NCI-H2227 (cell line): ENCODE measurements at regions not wholly inside any gene's neighbourhood (a gene's known extent, or its start where the extent isn't known, plus 50 kb on each side); places are given as distances from the start of the nearest gene placed in this dataset.

Experiments used
- DNase-seq: peaks from one replicate; lab custom pipeline; 2025; ENCODE audit not compliant: unreplicated experiment; lab: John Stamatoyannopoulos, UW

DNA sequence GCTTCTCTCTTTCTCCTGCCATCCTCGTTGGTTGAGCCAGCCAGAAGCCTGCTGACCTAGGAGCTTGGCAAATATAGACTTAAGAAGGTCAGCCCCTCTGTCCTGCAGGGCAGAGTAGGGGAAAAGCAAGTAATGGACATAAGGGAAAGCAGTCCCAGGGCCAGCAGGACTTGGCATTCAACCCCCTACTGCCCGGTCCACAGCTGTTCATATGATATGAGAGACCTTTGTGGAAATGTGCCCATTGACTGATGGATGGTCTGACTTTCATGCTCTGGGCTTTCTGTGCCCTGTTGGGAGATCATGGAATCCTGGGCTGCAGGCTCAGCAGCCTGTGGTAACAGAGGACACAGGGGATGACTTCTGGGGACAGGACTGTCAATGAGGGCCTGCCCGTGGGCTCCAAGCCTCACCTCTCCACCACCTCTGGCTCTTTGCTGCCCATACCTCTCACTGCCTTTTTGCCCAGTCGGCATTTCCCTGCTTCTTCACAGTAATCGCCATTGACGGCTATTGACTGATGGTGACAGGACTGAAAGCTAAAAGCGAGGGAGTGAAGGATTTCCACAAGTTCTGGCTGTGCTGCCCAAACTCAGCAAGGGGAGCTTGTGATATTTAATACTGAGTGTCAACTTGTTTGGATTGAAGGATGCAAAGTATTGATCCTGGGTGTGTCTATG is 60.0 kb upstream of the NMNAT3 start:
- no peak for DNase-seq

DNA sequence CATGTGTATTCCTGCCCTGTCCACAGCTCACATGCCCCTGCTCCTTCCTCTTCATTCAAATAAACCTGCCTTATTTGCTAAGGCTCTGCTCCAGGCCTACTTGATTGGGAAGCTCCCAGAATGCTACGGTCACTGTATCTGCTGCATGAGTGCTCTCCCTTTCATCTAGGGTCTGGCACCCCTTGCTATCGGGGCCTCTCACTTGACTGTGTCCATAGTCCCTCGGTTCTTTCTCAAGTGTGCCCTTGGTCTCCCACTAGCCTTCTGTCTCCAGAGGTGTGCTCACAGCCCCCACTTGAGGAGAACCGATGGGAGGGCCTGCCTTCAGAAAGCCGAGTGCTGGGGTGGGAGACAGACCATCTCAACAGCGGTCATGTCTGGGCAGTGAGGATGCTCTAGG is 57.4 kb upstream of the NMNAT3 start:
- no peak for DNase-seq

- DNase-seq, result no peak
These were observed 55.0 kb upstream of the NMNAT3 start for GRCh38 chr3:139732729-139733128.

DNA sequence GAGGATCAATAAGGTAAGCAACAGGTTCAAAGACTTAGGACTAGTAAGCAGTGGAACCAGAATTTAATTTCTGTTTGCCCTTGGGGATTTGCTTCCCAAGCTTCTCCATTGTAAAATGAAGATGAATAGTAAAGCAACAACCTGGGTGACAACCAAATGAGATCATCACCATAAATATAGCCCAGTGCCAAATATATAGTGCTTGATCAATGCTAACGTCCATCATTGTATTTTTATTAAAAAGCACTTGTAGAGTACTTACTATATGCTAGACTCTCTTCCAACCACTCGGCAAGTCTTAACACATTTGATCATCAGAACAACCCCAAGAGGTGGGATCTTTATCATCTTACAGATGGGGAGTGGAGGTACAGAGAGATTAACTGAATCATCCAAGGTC is 51.5 kb upstream of the NMNAT3 start:
- no peak for DNase-seq

GRCh38 chr3:139728414-139728813 is 50.6 kb upstream of the NMNAT3 start:
- no peak for DNase-seq
